ENCODE measurements at regions not wholly inside any gene's neighbourhood (a gene's known extent, or its start where the extent isn't known, plus 50 kb on each side); places are given as distances from the start of the nearest gene placed in this dataset.

DNA sequence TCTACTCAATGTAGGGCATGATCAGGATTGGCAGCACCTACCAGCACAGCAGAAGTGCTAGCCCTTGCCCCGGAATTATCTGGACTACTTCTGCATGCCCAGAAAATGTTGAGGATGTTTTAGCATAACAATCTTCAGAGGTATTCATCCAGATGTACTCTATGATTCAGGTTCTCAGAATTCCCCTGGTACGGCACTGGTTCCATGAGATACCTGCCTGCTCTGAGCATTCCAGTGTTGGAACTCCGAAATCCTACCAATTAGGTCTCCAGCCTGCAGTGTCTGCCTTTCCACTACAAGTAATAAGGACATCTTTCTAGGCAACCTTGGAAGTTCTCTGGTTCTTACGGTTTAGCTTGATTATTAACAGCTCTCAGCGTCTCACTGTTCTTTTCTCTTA is 554.5 kb downstream of the HACE1 start:
- DNase-seq = no peak

DNA sequence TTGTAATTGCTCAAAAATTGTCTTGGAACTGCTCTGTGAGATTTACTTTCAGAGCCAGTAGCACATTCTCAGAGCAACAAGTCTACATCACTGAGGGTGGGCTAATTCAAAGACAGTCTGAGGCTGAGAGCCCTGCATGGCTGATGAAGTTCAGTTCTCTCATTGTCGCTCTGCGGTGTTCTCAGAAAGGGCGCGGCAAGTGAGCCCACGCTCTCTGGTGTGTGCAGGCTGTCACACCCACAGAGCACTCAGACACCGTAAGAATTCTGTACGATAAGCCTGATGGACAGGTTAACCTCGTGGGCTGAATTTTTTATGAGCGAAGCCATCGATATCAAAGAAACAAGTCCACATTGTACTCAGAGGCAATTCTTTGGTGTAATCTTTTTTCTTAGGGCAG is 557.8 kb downstream of the HACE1 start:
- no peak for DNase-seq

DNA sequence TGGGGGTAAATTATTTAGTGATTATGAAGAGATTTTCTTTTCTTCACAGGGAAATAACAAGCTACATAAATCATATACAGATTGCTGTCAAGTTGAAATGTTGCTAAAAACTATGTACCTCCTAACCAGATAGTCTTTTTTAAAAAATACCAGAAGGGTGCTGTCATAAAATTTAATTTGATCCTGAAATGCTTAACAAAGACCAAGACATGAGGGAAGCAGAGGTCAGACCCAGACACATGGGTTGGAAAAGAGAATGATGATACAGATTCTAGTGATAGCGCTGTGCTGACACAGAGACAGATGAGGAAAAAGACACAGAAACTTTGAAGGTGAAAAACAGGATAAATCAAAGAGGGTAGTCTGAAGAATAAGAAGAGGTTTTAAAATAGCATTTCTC is 573.1 kb downstream of the HACE1 start:
- DNase-seq = no peak

GRCh38 chr6:104284872-104285271 is 574.8 kb downstream of the HACE1 start:
- no peak for DNase-seq

DNA sequence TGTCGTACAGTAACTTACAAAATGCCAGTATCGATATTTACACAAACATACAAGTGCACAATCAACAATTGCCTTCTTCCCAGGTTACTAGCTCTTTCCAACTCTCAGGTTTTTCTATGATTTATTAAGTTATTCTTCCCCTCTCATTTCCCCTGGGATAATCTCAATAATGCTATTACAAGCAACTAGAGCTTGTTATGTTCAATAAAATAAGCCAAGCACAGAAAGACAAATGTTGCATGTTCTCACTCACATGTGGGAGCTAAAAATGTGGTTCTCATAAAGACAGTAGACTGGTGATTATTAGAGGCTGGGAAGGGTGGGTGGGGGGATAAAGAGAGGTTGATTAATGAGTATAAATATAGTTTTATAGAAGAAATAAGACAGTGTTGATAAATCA is 577.1 kb downstream of the HACE1 start:
- DNase-seq = no peak

- no peak for DNase-seq
Measured at GRCh38 chr6:104281370-104281769, 578.3 kb downstream of the HACE1 start.

DNA sequence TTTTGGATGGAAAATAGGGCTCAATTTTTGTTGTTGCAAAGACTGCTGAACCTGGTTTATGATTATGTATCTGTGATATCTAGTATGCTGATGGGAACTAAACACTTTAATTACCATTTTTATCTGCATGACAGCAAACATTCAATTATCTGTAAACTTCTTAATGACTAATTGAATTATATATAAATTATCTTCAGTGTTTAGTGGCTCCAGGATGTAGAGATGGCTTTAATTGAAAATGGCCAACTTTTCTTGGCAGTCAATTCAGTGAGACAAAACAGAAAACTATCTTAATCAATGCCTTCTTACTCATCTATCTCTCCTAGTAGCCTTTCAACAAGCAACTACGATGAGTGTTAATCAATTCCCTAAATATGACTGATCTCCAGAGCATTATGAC is 591.3 kb downstream of the HACE1 start:
- DNase-seq = no peak

GRCh38 chr6:104266922-104267321 is 592.8 kb downstream of the HACE1 start:
- no peak for DNase-seq

- no peak for DNase-seq
Measured at GRCh38 chr6:104256646-104257045, 603.1 kb downstream of the HACE1 start.

DNA sequence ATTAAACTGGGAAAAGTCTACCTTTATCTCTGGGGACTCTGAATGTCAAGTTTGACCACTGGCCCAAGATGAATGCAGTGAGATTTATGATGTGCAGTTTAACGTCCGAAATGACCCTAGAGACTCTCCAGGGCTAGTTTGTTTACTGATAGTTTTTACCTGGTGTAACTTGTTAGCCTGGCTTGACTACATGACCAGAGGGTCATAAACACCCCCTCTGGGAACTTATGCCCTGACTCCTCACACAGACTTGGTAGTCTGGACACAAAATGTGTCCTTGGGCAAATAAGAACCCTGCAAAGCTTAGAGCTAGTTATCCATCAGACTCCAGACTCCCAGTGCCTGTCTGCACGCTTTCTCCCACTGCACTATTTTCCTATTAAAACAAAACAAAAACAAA is 606.5 kb downstream of the HACE1 start:
- DNase-seq = no peak

DNA sequence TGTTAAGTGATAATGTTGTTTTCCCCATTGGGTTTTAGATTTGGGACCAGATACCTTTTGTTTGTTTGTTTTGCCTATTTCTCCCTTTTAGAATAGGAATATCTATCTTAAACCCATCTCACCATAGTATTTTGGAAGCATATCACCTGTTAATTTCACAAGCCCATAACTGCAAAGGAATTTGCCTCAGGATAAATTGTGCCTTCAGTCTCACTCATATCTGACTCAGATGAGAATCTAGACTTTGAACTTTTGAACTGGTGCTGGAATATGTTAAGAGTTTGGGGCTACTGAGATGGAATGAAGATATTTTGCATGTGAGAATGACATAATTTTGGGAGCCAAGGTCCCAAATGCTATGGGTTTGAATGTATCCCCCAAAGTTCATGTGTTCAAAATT is 607.4 kb downstream of the HACE1 start:
- DNase-seq = no peak

DNA sequence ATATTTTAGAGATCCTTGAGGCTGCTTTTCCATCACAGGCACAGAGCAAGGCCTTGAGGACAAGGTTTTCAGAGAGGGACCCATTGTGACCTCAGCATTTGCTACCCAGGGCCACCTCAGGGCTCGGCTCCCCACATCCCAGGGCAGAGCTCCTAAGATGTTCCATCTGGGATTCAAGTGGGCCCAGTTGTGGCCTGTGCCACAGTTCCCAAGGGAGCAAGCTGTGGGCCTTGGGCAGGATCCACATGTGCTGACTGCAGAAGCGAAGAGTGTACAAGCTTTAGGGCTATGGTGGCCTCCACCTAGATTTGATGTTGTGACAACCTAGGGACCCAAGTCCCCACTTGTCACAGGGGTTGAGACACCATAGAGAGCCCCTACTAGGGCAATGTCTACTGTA is 608.1 kb downstream of the HACE1 start:
- no peak for DNase-seq

DNA sequence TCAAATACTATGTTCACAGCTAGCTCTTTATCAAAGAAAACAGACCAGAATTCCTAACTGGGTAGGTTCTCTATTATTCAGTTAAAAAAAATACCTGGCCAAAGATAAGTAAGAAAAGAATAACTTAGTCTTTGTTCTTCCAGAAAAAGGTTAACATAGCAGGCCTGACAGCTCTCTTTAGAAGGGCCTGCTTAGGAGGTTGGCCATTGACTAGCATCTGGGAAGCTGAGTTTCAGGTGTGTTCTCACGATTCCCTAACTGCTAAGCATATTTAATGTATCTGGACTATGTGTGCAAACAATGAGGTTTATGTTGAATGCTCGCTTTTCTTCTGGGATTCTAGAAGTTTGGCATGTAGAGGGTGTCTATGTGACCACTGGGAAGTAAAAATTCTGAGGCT is 618.9 kb downstream of the HACE1 start:
- no peak for DNase-seq

DNA sequence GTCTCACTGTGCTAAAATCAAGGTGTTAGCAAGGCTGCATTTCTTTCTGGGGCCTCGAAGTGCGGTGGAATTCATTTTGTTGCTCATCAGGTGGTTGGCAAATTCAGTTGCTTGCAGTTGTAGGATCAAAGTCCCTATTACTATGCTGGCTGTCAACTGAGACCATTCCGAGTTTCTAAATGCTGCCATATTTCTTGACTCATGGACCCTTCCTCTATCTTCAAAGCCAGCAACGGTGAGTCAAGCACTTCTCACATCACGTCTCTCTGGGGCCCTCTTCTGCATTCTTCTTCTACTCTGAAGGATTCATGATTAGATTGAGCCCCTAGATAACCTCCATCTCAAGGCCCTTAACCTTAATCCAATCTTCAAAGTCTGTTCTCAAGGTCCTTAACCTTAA is 619.7 kb downstream of the HACE1 start:
- no peak for DNase-seq

DNA sequence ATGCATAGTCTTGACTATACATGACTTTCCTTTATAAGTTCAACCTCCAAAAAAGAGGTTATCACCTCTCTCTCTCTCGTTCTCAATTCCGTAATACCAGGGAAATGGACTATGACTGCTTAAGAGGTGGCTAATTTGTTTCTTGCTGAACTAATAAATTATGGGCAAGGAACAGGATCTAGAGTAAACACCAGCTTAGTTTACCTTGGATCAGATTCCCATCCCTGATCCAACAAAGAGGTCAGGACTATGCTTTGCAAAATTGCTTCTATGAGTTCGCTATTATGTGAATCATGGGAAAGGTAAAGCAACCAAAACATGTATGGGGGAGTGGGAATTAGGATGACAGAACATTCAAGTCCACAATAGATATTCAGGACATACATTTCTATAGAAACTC is 630.7 kb downstream of the HACE1 start:
- DNase-seq = no peak

DNA sequence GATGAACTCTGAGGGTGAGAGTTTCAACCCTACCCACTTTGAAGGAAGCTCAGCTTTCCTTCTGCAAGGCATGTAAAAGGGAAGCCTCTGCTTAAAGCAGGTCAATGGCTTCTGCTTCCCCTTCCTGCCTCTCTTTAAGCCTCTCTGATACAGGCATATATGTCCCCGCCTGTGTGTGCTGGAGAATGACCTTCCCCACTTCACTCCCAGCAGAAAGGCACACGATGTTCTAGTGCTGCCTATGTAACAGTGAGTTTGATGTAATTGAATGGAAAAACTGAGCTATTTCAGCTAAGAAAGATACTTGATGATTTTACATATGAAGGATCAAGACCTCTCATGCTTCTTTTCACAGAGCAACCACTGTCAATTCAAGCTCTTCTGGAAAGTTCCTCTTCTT is 632.2 kb downstream of the HACE1 start:
- DNase-seq = no peak

DNA sequence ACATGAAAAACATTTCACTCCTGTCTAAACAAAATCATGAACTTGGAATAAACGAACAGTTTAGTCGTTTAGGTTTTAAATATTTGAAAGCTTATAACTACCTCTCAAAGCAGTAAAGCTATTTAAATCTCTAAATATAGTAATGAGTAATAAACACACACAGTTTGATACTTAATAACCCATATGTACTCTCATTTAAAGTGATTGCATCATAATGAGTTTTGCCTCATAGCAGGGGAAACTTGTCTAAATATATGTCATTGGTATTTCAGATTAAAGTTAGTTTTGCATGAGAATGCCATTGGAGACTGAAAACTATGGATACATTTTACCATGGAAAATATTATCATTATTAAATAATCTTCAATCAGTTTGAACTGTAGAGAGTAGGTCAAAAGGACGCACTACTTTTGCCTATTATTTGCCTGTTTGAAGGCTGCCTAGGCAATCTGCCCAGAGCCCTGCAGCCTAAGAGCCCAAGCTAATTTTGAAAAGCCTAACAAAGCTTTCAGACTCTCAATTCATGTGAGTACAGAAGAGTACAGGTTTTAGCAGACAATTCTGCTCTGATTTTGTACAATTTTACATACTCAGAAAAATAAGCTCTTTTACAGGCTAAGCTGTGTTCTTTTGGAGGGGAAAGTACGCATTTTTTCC is 632.8 kb downstream of the HACE1 start:
- DNase-seq = no peak

DNA sequence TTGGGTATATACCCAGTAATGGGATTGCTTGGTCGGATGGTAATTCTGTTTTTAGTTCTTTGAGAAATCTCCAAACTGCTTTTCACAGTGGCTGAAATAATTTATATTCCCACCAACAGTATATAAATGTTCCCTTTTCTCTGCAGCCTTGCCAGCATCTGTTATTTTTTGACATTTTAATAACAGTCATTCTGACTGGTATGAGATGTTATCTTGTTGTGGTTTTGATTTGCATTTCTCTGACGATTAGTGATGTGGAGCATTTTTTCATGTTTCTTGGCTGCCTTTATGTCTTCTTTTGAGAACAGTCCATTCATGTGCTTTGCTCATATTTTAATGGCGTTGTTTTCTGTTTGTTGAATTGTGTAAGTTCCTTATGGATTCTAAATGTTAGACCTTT is 641.6 kb downstream of the HACE1 start:
- DNase-seq = no peak

GRCh38 chr6:104214901-104215300 is 644.8 kb downstream of the HACE1 start:
- DNase-seq = no peak

GRCh38 chr6:104212977-104213668 is 646.6 kb downstream of the HACE1 start:
- DNase-seq = no peak

DNA sequence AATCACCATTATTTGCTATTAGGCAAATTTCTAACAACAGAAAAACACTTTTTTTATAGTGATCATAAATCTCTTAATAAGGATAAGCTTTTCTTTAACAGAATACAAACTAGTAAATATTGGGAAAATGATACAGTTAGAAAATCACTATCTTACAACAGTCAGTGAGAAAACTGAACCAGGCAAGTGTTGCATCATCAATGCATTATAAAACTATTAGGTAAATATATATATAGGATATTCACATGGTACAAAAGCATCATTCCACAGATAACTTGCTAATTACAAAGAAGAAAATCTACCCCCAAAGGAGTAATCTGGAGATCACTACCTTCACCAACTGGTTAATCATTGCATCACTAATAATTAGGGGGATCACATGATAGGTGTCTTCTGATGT is 652.1 kb downstream of the HACE1 start:
- DNase-seq = no peak

GRCh38 chr6:104201557-104201956 is 658.2 kb downstream of the HACE1 start:
- DNase-seq = no peak

DNA sequence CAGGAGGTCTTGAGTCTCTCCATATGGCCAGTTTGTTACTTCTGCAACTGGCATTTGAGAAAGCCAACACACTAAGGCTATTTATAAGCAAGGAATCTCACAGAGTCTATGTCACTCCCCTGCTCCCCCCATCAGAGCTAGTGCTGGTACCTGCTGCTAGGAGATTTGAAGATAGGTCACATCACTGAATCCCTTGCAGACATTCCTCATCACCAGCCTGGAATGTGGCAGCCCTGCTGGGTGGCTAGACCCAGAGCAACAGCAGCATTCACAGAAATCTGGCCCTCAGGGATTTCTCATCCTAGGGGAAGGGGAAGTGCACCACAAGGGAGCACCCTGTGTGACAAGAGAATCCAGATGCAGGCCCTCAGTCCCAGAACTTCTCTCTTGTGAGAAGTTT is 672.1 kb downstream of the HACE1 start:
- no peak for DNase-seq

GRCh38 chr6:104186831-104187230 is 672.9 kb downstream of the HACE1 start:
- DNase-seq = no peak

DNA sequence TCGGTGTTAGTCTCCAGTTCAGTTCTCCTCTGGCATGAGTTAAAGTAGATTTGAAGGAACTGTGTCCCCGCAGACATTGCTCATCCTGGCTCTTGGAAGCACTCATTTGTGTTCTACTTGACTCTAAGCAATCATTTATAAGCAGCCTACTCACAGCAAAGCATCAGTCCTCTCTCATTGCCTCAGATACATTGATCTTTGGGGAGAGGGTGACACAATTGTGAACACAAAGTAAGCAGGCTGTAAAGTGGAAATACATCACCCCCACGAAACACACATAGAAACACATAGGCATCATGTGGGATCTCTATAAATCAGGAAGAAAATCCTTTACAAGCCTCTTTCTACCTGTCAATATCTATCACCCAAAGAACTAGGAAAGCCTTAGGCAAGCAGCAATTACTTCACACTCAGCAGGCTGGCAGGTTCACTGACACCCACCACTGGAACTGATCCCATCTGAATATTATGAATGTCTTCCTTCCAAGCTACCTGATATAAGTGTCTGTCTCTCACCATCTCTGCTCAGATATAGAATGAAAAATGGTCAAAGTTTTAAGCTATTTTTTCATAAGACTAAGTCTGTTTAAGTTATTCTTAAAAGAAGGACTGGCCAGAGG is 675.8 kb downstream of the HACE1 start:
- DNase-seq = no peak
